Fibroblast of upper back skin (primary cell): ENCODE measurements at regions not wholly inside any gene's neighbourhood (a gene's known extent, or its start where the extent isn't known, plus 50 kb on each side); places are given as distances from the start of the nearest gene placed in this dataset.
A peak's percentile ranks its signal among the peaks of the same experiment; 100 is the strongest.
"Not testable (repeated sequence)": the region's sequence is repeated elsewhere in the genome, so short reads cannot be mapped to it uniquely, and the experiment has no call there.

Experiments used
- DNase-seq: peaks from one replicate; pipeline ENCODE4 v3.0.0-alpha.2; 2013

DNA sequence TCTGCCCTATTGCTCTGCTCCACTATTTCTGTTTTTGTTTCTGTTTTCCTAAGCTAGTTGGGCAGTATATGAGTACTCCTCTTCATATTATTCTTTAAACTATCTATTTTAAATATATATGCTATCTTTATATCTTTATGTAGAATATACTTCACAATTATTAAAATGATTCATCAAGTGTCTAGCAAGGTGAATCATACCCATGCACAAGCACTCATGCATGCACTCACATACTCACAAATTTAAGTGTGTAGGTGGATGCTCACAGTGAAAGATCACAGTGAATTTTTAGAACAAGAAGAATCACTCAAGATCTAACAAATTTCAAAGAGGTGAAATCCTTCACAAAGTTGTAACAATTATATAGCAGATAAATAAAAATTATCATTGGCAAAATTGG, 435.6 kb upstream of the SLITRK5 start:
- no peak for DNase-seq

DNA sequence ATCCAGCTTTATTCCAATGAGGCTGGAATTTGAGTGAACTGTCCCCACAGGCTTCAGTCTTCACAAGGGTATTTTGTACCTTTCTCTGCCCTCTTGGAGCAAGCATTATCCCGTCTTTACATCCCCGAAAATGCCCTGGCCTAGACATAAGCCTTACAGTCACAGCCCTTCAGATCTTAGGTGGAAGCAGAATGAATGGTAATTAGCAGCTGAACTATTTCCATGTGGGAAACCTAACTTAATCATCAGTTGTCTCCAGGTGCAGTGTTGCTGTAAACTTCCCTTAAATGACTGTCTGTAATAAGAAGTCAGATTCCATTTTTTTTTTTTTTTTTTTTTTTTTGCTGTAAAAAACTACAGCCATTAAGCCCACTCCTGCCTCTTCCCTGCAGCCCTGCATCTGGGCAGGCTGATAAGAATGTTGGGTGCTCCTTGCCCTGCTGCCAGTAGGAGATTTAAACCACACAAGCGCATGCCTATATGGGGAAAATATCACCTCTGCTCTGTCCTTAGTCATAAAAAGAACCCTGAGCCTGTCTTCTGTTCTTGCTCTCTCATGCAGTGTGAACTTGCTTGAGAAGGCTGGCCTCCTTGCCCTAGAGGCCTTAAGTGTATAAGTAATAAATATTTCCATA, 426.8 kb upstream of the SLITRK5 start:
- DNase-seq = no peak

DNA sequence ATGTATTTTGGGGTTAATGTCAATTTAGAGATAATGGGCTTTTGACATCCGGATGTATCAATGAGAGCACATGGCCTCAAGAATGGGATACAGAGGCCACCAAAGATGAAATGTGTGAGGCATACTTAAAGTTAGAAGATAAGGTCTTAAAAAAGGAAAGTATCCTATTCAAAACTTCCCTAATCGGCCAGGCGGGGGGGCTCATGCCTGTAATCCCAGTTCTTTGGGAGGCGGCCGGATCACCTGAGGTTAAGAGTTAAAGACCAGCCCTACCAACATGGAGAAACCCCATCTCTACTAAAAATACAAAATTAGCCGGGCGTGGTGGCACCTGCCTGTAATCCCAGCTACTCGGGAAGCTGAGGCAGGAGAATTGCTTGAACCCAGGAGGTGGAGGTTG, 421.3 kb upstream of the SLITRK5 start:
- not testable (repeated sequence) for DNase-seq

- no peak for DNase-seq
Observed at GRCh38 chr13:87255394-87255793, 415.8 kb upstream of the SLITRK5 start.

GRCh38 chr13:87259479-87260083, 411.6 kb upstream of the SLITRK5 start:
- no peak for DNase-seq

GRCh38 chr13:87274209-87274819, 396.9 kb upstream of the SLITRK5 start:
- DNase-seq = peak; percentile 40

DNA sequence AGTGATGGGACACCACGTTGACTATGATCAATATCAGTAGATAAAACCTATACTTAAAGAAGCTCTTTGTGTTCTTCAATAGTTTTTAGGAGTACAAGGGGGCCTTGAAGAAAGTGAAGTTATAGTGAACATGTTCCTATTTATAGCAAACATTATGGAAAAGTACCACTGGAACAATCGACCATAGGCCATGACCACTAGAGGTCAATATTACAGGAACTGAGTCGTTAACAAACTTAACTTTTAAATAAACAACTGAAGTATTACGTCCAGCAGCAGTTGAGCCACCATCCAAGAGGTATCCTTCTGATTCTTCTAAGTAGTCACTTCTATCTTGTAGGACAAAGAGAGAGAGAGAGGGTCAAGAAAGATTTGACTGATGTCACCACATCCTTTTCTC, 391.0 kb upstream of the SLITRK5 start:
- no peak for DNase-seq

- no peak for DNase-seq
Observed at GRCh38 chr13:87287721-87288120, 383.4 kb upstream of the SLITRK5 start.

GRCh38 chr13:87295636-87296035, 375.5 kb upstream of the SLITRK5 start:
- DNase-seq = no peak

- no peak for DNase-seq
Observed at GRCh38 chr13:87302034-87302433, 369.1 kb upstream of the SLITRK5 start.

GRCh38 chr13:87302931-87303330, 368.2 kb upstream of the SLITRK5 start:
- DNase-seq = no peak

DNA sequence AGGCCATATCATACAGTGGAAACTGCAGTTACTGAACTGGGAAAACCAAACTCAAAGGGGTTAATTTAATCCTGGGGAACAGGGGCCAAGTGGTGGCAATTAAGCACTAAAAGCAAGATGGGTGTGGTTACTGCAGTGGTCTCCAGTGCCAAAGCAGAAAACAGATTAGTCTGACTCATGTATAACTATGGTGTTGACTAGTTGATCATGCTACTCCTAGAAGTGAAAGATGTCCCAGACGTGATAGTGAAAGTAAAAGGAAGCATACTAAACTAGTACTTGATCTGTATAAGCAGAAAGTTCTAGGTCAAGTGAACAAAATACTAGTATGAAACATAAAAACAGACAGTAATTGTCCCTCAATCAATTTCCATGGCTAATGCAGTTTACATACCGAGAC, 360.0 kb upstream of the SLITRK5 start:
- DNase-seq = no peak

- no peak for DNase-seq
Observed at GRCh38 chr13:87314822-87315221, 356.3 kb upstream of the SLITRK5 start.

GRCh38 chr13:87322386-87322785, 348.8 kb upstream of the SLITRK5 start:
- no peak for DNase-seq

GRCh38 chr13:87324558-87324957, 346.6 kb upstream of the SLITRK5 start:
- DNase-seq = no peak

GRCh38 chr13:87331178-87331577, 340.0 kb upstream of the SLITRK5 start:
- no peak for DNase-seq

DNA sequence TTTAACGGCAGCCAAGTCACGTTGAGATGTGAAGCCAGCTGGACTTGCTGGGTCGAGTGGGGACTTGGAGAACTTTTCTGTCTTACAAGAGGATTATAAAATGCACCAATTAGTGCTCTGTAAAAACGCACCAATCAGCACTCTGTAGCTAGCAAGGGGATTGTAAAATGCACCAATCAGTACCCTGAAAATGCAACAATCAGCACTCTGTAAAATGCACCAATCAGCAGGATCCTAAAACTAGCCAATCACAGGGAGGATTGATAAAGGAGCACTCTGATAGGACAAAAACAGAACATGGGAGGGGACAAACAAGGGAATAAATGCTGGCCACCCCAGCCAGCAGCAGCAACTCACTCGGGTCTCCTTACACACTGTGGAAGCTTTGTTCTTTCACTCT, 337.6 kb upstream of the SLITRK5 start:
- no peak for DNase-seq

DNA sequence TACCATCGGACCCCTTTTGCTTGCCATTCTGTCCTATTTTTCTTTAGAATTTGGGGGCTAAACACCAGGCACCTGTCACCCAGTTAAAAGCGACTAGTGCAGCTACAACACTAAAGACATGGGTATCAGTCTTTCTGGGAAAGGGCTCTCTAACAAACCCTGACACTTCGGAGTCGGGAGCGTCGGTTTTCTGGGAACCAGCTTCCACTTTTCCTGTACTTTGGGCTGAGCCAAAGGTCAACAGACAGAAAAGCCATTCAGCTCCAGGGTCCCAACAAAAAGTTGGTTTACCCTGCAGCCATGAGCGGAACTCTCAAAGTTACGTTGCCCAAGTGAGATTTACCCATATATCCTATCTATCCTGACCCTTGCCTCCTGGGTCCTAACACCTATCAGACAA, 337.0 kb upstream of the SLITRK5 start:
- DNase-seq = no peak

DNA sequence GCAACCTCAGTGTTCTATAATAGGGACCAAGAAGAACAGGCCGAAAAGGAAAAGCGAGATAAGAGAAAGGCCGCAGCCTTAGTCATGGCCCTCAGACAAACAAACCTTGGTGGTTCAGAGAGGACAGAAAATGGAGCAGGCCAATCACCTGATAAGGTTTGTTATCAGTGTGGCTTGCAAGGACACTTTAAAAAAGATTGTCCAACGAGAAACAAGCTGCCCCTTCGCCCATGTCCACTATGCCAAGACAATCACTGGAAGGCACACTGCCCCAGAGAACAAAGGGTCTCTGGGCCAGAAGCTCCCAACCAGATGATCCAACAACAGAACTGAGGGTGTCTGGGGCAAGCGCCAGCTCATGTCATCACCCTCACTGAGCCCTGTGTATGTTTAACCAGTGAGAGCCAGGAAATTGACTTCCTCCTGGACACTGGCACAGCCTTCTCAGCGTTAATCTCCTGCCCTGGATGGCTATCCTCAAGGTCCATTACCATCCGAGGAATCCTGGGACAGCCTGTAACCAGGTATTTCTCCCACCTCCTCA, 334.8 kb upstream of the SLITRK5 start:
- DNase-seq = not testable (repeated sequence)

GRCh38 chr13:87344176-87344575, 327.0 kb upstream of the SLITRK5 start:
- no peak for DNase-seq

GRCh38 chr13:87355451-87355850, 315.7 kb upstream of the SLITRK5 start:
- DNase-seq = no peak

DNA sequence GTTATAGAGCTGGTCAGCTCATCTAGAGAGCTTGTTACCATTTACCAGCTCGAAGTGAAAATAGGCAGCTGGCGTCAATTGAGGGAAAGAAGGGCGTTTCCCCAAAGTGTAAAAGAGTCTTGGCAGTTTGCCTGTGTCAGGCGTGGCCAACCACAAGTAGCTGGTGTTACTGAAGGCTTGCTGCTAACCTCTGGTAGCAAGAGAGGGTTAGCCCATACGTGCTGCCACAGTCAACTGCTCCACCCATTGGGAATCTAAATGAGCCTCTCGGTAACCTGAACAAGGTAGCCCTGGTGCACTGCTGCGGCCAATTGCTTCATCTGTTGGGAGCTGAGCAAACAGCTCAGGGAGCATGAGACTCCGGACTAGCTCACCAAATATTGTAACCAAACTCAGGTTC, 314.9 kb upstream of the SLITRK5 start:
- no peak for DNase-seq

GRCh38 chr13:87358319-87358718, 312.9 kb upstream of the SLITRK5 start:
- no peak for DNase-seq

DNA sequence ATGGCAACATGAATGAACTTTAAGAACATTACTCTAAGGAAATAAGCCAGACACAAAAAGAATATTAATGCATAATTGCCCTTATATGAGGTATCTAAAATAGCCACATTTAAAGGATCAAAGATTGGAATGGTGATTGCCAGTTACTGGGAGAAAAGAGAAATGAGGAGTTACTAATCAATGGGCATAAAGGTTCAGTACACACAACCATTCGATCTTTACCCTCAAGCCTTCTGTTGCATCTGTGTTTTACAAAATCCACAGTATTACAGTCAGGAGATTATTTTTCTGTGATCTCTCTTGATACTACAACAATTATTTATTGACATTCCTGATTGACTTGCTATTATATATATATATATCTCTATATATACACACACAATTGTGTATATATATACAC, 310.0 kb upstream of the SLITRK5 start:
- DNase-seq = no peak
